PFSK-1 (cell line): ENCODE measurements at regions not wholly inside any gene's neighbourhood (a gene's known extent, or its start where the extent isn't known, plus 50 kb on each side); places are given as distances from the start of the nearest gene placed in this dataset.

Experiments
- FOXP2 ChIP-seq: optimal IDR thresholded peaks from 2 replicates; pipeline ENCODE3; 2011; ENCODE audit warnings: borderline replicate concordance, control low read depth, inconsistent platforms; ENCODE audit not compliant: insufficient read depth; ENCODE audit errors: extremely low read length, extremely low read depth
- POLR2AphosphoS5 ChIP-seq: IDR thresholded peaks from 2 replicates; pipeline ENCODE4 v1.6.1; 2012; ENCODE audit warnings: low read depth, mild to moderate bottlenecking, control low read depth, low read length, moderate library complexity
- SIN3A ChIP-seq: IDR thresholded peaks from 2 replicates; pipeline ENCODE4 v1.6.1; 2012; ENCODE audit warnings: mild to moderate bottlenecking, low read length, moderate library complexity, borderline replicate concordance; ENCODE audit not compliant: insufficient read depth
- TAF1 ChIP-seq: IDR thresholded peaks from 2 replicates; pipeline ENCODE4 v1.6.1; 2012; ENCODE audit warnings: low read length, control low read depth, borderline replicate concordance; ENCODE audit not compliant: insufficient read depth
- TF ChIP-seq, protein P1 (sequence below), 2 experiments: IDR thresholded peaks; 2 replicates each; pipeline versions ENCODE4 v1.6.1 to v1.8.0; 2011 to 2012; ENCODE audit warnings: low read depth in 2 of 2, low read length in 2 of 2, control low read depth in 1 of 2, inconsistent platforms in 1 of 2, mild to moderate bottlenecking in 1 of 2, moderate library complexity in 1 of 2; ENCODE audit not compliant: insufficient read depth in 1 of 2

- TF ChIP-seq SIN3A, result no peak
- no peak for TF ChIP-seq POLR2AphosphoS5
- no peak for TF ChIP-seq TAF1
- TF ChIP-seq, protein P1, sequence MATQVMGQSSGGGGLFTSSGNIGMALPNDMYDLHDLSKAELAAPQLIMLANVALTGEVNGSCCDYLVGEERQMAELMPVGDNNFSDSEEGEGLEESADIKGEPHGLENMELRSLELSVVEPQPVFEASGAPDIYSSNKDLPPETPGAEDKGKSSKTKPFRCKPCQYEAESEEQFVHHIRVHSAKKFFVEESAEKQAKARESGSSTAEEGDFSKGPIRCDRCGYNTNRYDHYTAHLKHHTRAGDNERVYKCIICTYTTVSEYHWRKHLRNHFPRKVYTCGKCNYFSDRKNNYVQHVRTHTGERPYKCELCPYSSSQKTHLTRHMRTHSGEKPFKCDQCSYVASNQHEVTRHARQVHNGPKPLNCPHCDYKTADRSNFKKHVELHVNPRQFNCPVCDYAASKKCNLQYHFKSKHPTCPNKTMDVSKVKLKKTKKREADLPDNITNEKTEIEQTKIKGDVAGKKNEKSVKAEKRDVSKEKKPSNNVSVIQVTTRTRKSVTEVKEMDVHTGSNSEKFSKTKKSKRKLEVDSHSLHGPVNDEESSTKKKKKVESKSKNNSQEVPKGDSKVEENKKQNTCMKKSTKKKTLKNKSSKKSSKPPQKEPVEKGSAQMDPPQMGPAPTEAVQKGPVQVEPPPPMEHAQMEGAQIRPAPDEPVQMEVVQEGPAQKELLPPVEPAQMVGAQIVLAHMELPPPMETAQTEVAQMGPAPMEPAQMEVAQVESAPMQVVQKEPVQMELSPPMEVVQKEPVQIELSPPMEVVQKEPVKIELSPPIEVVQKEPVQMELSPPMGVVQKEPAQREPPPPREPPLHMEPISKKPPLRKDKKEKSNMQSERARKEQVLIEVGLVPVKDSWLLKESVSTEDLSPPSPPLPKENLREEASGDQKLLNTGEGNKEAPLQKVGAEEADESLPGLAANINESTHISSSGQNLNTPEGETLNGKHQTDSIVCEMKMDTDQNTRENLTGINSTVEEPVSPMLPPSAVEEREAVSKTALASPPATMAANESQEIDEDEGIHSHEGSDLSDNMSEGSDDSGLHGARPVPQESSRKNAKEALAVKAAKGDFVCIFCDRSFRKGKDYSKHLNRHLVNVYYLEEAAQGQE (IDR thresholded peaks at IDR 0.05; ENCODE audit: insufficient read depth in 1 of 2, low read depth in 2 of 2, low read length in 2 of 2), result no peak
- no peak for TF ChIP-seq FOXP2
Measured at GRCh38 chr3:5731100-5731499, 543.6 kb downstream of the EDEM1 start.

DNA sequence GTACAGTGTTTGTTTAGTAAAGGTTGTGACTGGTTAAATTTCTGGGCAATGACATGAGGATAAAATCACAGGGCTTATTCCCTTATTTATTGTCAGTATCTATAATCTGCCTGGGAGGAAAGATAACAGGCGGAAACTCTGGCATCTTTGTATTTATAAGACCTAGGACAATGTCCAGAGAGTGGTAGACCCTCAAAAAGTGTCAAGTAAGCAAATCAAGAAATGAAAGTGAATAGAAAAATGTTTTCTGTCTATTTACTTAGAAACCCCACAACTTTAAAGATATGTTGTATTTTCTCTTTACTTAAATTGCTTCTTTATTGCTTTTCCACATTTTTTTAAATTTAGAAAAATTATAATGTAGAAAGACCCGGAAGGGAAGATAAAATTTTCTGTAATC, 544.6 kb downstream of the EDEM1 start:
- TF ChIP-seq SIN3A, result no peak
- no peak for TF ChIP-seq FOXP2
- TF ChIP-seq POLR2AphosphoS5, result no peak

DNA sequence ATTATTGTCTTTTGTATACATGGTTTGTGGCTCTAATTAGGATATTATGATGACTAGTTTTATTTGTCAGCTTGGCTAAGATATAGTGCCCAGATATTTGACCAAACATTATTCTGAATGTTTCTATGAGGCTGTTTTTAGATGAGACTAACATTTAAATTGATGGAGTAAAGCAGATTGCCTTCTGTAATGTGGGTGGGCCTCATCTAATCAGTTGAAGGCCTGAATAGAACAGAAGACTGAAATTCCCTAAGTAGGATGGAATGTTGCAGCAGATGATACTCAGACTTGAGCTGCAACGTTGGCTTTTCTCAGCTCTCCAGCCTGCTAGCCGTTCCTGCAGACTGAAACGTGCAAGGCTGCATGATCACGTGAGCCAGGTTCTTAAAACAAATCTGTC, 546.5 kb downstream of the EDEM1 start:
- TF ChIP-seq FOXP2 (no peak), POLR2AphosphoS5 (no peak), TAF1 (no peak), SIN3A (no peak)
- TF ChIP-seq, protein P1 (IDR thresholded peaks at IDR 0.05; ENCODE audit: insufficient read depth in 1 of 2, low read depth in 2 of 2, low read length in 2 of 2), result no peak

GRCh38 chr3:5735896-5736295, 548.4 kb downstream of the EDEM1 start:
- TF ChIP-seq FOXP2 (no peak), POLR2AphosphoS5 (no peak), TAF1 (no peak), SIN3A (no peak)
- TF ChIP-seq, protein P1 (IDR thresholded peaks at IDR 0.05; ENCODE audit: insufficient read depth in 1 of 2, low read depth in 2 of 2, low read length in 2 of 2), result no peak

GRCh38 chr3:5739299-5739935, 551.9 kb downstream of the EDEM1 start:
- TF ChIP-seq TAF1 (no peak), SIN3A (no peak), FOXP2 (no peak), POLR2AphosphoS5 (no peak)
- TF ChIP-seq, protein P1 (IDR thresholded peaks at IDR 0.05; ENCODE audit: insufficient read depth in 1 of 2, low read depth in 2 of 2, low read length in 2 of 2), result no peak
